B cell (primary cell): ENCODE measurements at regions not wholly inside any gene's neighbourhood (a gene's known extent, or its start where the extent isn't known, plus 50 kb on each side); places are given as distances from the start of the nearest gene placed in this dataset.

Source experiments
- ATAC-seq: fragments of 200-7000 bp; cut with Tn5 transposase; one replicate; pipeline ENCODE4 v1.10.0; 2021; ENCODE audit warnings: low read depth, mild to moderate bottlenecking, moderate number of reproducible peaks, moderate library complexity
- CTCF ChIA-PET: fragments of 350-600 bp; sonication (Branson Sonifier 250); formaldehyde crosslinking; loops from one replicate; lab custom pipeline; 2021; ENCODE audit warnings: antibody characterized with exemption, inconsistent platforms; lab: Charles Lee
- POLR2A ChIA-PET: fragments of 350-600 bp; sonication (Branson Sonifier 250); formaldehyde crosslinking; loops from one replicate; lab custom pipeline; 2021; ENCODE audit warnings: antibody characterized with exemption; lab: Charles Lee
- DNase-seq: peaks from one replicate; pipeline ENCODE4 v3.0.0; 2013
- H2AFZ ChIP-seq: 2 replicates; pipeline ENCODE4 v1.6.1; 2012; ENCODE audit warnings: mild to moderate bottlenecking, low read depth, low read length; ENCODE audit not compliant: insufficient read depth, poor library complexity, severe bottlenecking
- H3K27ac ChIP-seq, 2 donors: 1 replicate in 1 of 2; 2 replicates in 1 of 2; pipeline ENCODE4 v1.5.1; 2012 to 2013; ENCODE audit warnings: low read length in 2 of 2, mild to moderate bottlenecking in 2 of 2, moderate library complexity in 1 of 2
- H3K27me3 ChIP-seq, 4 experiments: fragments of 200-600 bp in 1 of 4; sonication (generic) in 1 of 4; replicated peaks in 1 of 4; 1 replicate in 2 of 4; 2 replicates in 2 of 4; pipeline versions ENCODE4 v1.6.1 to v1.7.0; 2013 to 2016; ENCODE audit warnings: low read length in 3 of 4, mild to moderate bottlenecking in 2 of 4, mixed read lengths in 1 of 4, moderate library complexity in 1 of 4; ENCODE audit not compliant: insufficient read depth in 4 of 4, control insufficient read depth in 3 of 4; ENCODE audit errors: control extremely low read depth in 1 of 4
- H3K36me3 ChIP-seq, 2 experiments: replicated peaks in 1 of 2; 1 replicate in 1 of 2; 2 replicates in 1 of 2; pipeline versions ENCODE4 v1.6.1 to v1.7.1; 2013; ENCODE audit warnings: low read length in 1 of 2; ENCODE audit not compliant: insufficient read depth in 2 of 2, control insufficient read depth in 1 of 2; ENCODE audit errors: control extremely low read depth in 1 of 2, extremely low read depth in 1 of 2
- H3K4me1 ChIP-seq, 2 donors: fragments of 200-600 bp in 1 of 2; sonication (generic) in 1 of 2; 1 replicate in 1 of 2; 2 replicates in 1 of 2; pipeline versions ENCODE4 v1.5.1 to v1.6.1; 2013 to 2017; ENCODE audit warnings: low read length in 2 of 2; ENCODE audit not compliant: control insufficient read depth in 2 of 2, insufficient read depth in 2 of 2
- H3K4me2 ChIP-seq: replicated peaks from 2 replicates; pipeline ENCODE3; 2012; ENCODE audit warnings: mild to moderate bottlenecking, low read depth, low read length; ENCODE audit not compliant: poor library complexity, severe bottlenecking
- H3K4me3 ChIP-seq, 5 experiments: fragments of 200-600 bp in 1 of 5; sonication (generic) in 1 of 5; 1 replicate in 3 of 5; 2 replicates in 2 of 5; pipeline versions ENCODE4 v1.5.1 to v1.7.0; 2011 to 2016; ENCODE audit warnings: low read length in 4 of 5, mild to moderate bottlenecking in 4 of 5, low read depth in 2 of 5, control low read depth in 1 of 5, moderate library complexity in 1 of 5; ENCODE audit not compliant: insufficient read depth in 1 of 5; ENCODE audit errors: control extremely low read depth in 1 of 5, extremely low read depth in 1 of 5
- H3K79me2 ChIP-seq: fragments of 200-600 bp; sonication (generic); one replicate; pipeline ENCODE4 v1.6.0; 2016; ENCODE audit warnings: low read length; ENCODE audit not compliant: control insufficient read depth, insufficient read depth
- H3K9ac ChIP-seq: fragments of 200-600 bp; sonication (generic); 2 replicates; pipeline ENCODE4 v1.6.1; 2017; ENCODE audit warnings: mild to moderate bottlenecking, low read length, moderate library complexity
- H3K9me3 ChIP-seq, 3 donors: one replicate each; pipeline versions ENCODE4 v1.6.1 to v1.7.1; 2013; ENCODE audit warnings: low read length in 2 of 3; ENCODE audit not compliant: control insufficient read depth in 2 of 3, insufficient read depth in 1 of 3; ENCODE audit errors: control extremely low read depth in 1 of 3
- H4K20me1 ChIP-seq: 2 replicates; pipeline ENCODE4 v1.6.0; 2012; ENCODE audit warnings: mild to moderate bottlenecking, low read length; ENCODE audit not compliant: insufficient read depth, control insufficient read depth, poor library complexity, severe bottlenecking
- H3K27ac Mint-ChIP-seq: one replicate; pipeline ENCODE4 v1.8.0; 2021; ENCODE audit warnings: mixed read lengths
- H3K27me3 Mint-ChIP-seq: one replicate; pipeline ENCODE4 v1.8.0; 2021; ENCODE audit warnings: mixed read lengths
- H3K4me1 Mint-ChIP-seq: one replicate; pipeline ENCODE4 v1.8.0; 2021; ENCODE audit warnings: mixed read lengths
- H3K4me3 Mint-ChIP-seq: one replicate; pipeline ENCODE4 v1.8.0; 2021; ENCODE audit warnings: mixed read lengths
- H3K9me3 Mint-ChIP-seq: one replicate; pipeline ENCODE4 v1.8.0; 2022; ENCODE audit warnings: mixed read lengths; ENCODE audit not compliant: insufficient read depth
- CTCF ChIP-seq: fragments of 200-600 bp; IDR thresholded peaks from one replicate; pipeline ENCODE4 v1.8.0; 2022; ENCODE audit warnings: antibody characterized with exemption, mild to moderate bottlenecking
- EZH2 ChIP-seq: IDR thresholded peaks from 2 replicates; pipeline ENCODE4 v1.6.1; 2012; ENCODE audit warnings: borderline replicate concordance, low read depth, mild to moderate bottlenecking, moderate library complexity, low read length; ENCODE audit not compliant: insufficient read depth, poor library complexity, severe bottlenecking
- WGBS: methylation state at CpG from one replicate; pipeline ENCODE4 v1.1.5; 2013; ENCODE audit warnings: missing lambda C conversion rate; ENCODE audit not compliant: insufficient coverage; 5-methylcytosine and 5-hydroxymethylcytosine counted together
- intact Hi-C: fragments of 100-400 bp; cut with micrococcal nuclease; formaldehyde crosslinking; loops from one replicate; pipeline ENCODE4 v1.10.0; 2022

- no peak overlapping the region for H3K9ac ChIP-seq
- H3K36me3 ChIP-seq, result no peaks in the 10 kb centered on the region
- H3K79me2 ChIP-seq, result no peaks in the 10 kb centered on the region
- no peak overlapping the region for H2AFZ ChIP-seq
- TF ChIP-seq EZH2 (no peak), CTCF (no peak)
- ChIA-PET CTCF (no interaction called here), POLR2A (no interaction called here)
- H3K4me3 Mint-ChIP-seq, result no peak overlapping the region
- H3K4me2 ChIP-seq, result no peak overlapping the region
- H3K27me3 Mint-ChIP-seq, result no peaks in the 10 kb centered on the region
- H3K27me3 ChIP-seq, result no peaks in the 10 kb centered on the region
- no peaks in the 10 kb centered on the region for H3K9me3 Mint-ChIP-seq
- H3K4me3 ChIP-seq, result no peak overlapping the region
- no peaks in the 10 kb centered on the region for H3K4me1 Mint-ChIP-seq
- intact Hi-C loops, result no loop called here
- DNase-seq (no peak), ATAC-seq (no peak)
- no peaks in the 10 kb centered on the region for H3K9me3 ChIP-seq
- no peaks in the 10 kb centered on the region for H4K20me1 ChIP-seq
- no peaks in the 10 kb centered on the region for H3K4me1 ChIP-seq
- no peak overlapping the region for H3K27ac ChIP-seq
- no peak overlapping the region for H3K27ac Mint-ChIP-seq
These were observed 343.2 kb downstream of the AASDHPPT start for GRCh38 chr11:106420686-106421085.

- Histone ChIP-seq H3K27ac (no peak overlapping the region), H3K4me1 (no peaks in the 10 kb centered on the region), H3K27me3 (no peaks in the 10 kb centered on the region), H3K9me3 (no peaks in the 10 kb centered on the region), H3K9ac (no peak overlapping the region), H3K36me3 (no peaks in the 10 kb centered on the region), H3K79me2 (no peaks in the 10 kb centered on the region), H4K20me1 (no peaks in the 10 kb centered on the region), H2AFZ (no peak overlapping the region), H3K4me3 (no peak overlapping the region), H3K4me2 (no peak overlapping the region)
- Mint-ChIP-seq H3K4me3 (no peak overlapping the region), H3K4me1 (no peaks in the 10 kb centered on the region), H3K27me3 (no peaks in the 10 kb centered on the region), H3K27ac (no peak overlapping the region), H3K9me3 (no peaks in the 10 kb centered on the region)
- WGBS, result no CpG with 5 or more reads among the region's 1 CpG
- intact Hi-C loops, result no loop called here
- no peak for DNase-seq
- POLR2A ChIA-PET, result no interaction called here
- ATAC-seq, result no peak
- no peak for TF ChIP-seq EZH2
- no peak for TF ChIP-seq CTCF
- CTCF ChIA-PET, result no interaction called here
These were observed 344.3 kb downstream of the AASDHPPT start for GRCh38 chr11:106421676-106422292.
